ENCODE measurements at regions not wholly inside any gene's neighbourhood (a gene's known extent, or its start where the extent isn't known, plus 50 kb on each side); places are given as distances from the start of the nearest gene placed in this dataset.
A peak's percentile ranks its signal among the peaks of the same experiment; 100 is the strongest.
"Not testable (repeated sequence)": the region's sequence is repeated elsewhere in the genome, so short reads cannot be mapped to it uniquely, and the experiment has no call there.

DNA sequence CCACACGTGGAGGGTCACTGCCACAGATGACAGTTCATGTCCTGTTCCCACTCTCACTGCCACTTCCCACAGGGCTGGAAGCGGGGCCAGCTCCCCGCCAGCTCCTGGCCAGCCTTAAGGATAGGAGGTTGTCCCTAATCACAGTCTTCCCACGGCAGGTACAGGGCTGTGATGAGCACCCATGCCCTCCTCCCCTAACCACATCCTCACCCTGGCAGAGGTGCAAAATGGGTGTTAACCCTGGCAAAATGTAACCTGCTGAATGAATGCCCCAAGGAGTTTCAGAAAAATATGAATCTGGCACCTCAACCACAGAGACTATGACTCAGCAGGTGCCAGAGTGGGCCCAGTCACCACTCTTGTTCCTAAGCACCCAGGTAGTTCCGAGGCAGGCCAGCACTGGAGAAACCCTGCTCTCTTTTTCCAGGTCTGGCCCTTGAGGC lies 185.1 kb upstream of the TPM1 start:
- no peak for DNase-seq (ENCODE audit: low spot score)

GRCh38 chr15:62858343-62858742 lies 184.2 kb upstream of the TPM1 start:
- DNase-seq (ENCODE audit: low spot score): no peak

GRCh38 chr15:62862717-62863116 lies 179.8 kb upstream of the TPM1 start:
- no peak for DNase-seq (ENCODE audit: low spot score)

- DNase-seq (ENCODE audit: low spot score): no peak
Measured at GRCh38 chr15:62866366-62866765, 176.2 kb upstream of the TPM1 start.

DNA sequence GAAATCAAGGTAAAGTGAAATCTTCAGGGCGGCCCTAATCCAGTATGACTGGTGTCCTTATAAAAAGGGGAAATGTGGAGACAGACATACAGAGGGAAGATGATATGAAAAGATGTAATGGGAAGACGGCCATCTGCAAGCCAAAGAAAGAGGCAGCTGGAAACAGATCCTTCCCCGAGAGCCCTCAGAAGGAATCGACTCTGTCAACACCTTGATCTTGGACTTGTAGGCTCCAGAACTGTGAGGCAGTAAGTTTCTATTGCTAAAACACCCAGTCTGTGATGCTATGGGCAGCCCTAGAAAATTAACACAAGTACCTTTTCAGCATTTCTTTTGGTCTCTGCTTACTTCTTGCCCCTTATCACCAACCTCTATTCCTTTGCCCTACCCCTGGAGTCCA lies 174.7 kb upstream of the TPM1 start:
- no peak for DNase-seq (ENCODE audit: low spot score)

GRCh38 chr15:62868507-62868906 lies 174.0 kb upstream of the TPM1 start:
- DNase-seq (ENCODE audit: low spot score): no peak

- DNase-seq (ENCODE audit: low spot score): no peak
Measured at GRCh38 chr15:62869116-62869515, 173.4 kb upstream of the TPM1 start.

GRCh38 chr15:62870216-62870615 lies 172.3 kb upstream of the TPM1 start:
- DNase-seq (ENCODE audit: low spot score): no peak

DNA sequence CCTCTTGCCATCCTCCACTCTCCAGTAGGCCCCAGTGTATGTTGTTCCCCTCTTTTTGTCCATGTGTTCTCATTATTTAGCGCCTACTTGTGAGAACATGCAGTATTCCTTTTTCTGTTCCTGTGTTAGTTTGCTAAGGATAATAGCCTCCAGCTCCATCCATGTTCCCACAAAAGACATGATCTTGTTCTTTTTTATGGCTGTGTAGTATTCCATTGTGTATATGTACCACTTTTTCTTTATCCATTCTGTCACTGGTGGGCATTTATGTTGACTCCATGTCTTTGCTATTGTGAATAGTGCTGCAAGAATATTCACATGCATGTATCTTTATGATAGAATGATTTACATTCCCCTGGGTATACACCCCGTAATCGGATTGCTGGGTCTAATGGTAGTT lies 171.8 kb upstream of the TPM1 start:
- not testable (repeated sequence) for DNase-seq (ENCODE audit: low spot score)

DNA sequence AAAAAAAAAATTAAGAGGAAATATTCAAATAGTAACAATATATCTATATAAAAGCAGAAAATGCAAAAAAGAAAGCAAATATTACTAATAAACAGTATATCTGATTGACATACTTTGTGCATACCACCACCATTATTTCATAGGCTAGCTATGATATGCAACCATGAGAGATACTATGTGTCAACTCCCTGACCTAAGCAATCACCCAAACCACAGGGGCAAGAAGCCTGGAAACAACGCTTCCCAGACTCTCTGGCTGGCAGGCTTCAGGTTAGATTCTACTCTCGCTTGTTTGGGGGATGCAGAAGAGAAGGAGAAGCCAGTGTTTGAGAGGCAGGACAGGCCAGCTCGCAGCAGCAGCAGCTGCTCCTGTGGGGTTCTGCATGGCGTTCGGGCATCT lies 169.3 kb upstream of the TPM1 start:
- no peak for DNase-seq (ENCODE audit: low spot score)

DNA sequence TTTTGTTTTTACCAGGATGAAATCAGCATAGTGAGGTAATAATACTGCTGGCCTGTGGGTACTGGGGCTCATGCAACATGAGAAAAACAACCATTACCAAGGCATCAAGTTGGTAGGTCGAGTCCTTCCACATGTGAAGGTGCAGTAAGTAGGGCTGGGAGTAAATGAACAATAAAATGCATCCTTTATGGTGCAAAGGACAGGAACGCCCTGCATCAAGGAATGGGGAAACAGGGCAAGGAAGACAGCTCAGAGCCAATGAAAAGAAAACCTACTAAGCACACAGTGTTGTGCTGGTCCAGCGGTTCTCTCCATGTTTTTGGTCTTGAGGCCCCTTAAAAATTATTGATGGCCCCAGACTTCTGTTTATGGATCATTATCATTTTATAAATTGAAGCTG lies 168.5 kb upstream of the TPM1 start:
- no peak for DNase-seq (ENCODE audit: low spot score)

DNA sequence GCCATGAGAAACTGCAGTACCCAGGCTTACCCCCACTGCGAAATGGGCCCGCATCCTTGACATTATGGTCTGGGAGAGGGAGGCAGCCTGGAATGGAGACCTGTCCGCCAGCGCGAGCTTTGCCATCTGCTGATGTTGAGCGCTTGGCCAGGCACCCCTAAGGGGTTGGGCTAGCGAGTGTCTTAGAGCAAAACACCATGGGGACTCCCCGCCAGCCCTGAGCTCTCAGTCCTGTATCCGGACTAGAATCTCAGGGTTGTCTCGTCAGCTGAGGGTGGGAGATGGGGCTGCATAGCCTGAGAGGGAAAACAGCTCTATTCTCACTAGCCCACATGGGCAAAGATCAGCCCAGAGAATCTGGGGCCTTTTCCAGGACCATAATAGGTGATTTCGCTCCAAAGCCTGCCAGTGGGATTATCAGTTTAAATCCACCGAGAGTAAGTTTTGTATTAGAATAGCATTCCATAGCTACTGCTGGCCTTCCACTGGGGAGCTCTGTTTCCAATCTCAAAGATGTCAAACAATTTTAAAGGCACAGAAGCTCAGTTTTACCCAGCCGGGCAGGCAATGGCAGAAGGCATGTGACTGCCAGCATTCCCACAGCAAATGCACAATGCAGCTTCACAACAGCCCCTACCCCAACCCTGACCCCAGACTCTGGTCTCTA lies 167.5 kb upstream of the TPM1 start:
- DNase-seq (ENCODE audit: low spot score): no peak

GRCh38 chr15:62875626-62876021 lies 166.9 kb upstream of the TPM1 start:
- DNase-seq (ENCODE audit: low spot score): no peak

GRCh38 chr15:62877276-62877857 lies 165.2 kb upstream of the TPM1 start:
- no peak for DNase-seq (ENCODE audit: low spot score)

DNA sequence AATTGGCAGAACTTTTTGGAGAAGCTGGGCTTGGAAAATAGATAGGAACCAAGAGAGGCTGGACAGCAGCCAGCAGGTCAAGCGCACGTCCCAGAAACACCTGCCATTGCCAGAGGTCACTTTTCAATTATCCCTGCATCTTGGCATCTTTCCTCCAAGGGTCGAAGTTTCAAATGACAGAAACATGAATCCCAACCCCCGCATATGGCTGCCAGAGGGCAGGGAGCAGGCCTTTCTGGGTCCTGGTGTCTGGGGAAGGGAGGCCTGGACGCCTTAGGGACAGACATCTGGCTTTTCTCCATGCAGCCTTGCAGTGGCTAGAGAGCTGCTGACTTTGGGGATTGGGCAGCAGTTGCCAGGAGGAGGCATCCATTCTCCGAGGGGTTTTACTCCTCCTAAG lies 164.5 kb upstream of the TPM1 start:
- DNase-seq (ENCODE audit: low spot score): no peak

DNA sequence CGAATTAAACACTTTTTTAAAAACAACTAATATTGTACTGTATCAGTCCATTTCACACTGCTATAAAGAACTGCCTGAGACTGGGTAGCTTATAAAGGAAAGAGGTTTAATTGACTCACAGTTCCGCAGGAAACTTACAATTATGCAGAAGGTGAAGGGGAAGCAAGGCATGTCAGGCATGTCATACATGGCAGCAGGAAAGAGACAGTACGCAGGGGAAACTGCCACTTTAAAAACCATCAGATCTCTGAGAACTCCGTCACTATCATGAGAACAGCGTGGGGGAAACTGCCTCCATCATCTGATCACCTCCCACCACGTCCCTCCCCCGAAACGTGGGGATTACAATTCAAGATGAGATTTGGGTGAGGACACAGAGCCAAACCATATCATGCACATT lies 162.8 kb upstream of the TPM1 start:
- peak; percentile 60 for DNase-seq (ENCODE audit: low spot score)

DNA sequence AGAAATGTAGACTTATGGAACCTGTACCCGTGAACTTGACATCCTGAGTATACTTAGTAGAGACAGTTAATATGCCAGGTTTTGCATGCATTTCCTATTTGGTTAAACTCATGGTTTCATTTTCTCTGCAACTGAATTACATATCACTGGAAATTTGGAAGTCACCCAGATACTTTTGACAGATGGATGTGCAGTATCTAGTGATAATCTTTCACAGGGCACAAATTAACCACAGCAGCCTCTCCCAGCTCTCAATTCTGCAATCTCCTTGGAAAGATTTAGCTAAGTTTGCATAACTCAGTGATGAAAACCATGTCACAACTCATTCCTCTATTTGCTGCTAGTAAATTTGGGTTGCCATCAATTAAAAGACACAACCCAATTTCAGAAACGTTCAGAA lies 162.3 kb upstream of the TPM1 start:
- no peak for DNase-seq (ENCODE audit: low spot score)

GRCh38 chr15:62881056-62881455 lies 161.5 kb upstream of the TPM1 start:
- DNase-seq (ENCODE audit: low spot score): no peak

- DNase-seq (ENCODE audit: low spot score): no peak
Measured at GRCh38 chr15:62883938-62884479, 158.5 kb upstream of the TPM1 start.

GRCh38 chr15:62886431-62887071 lies 156.0 kb upstream of the TPM1 start:
- no peak for DNase-seq (ENCODE audit: low spot score)

DNA sequence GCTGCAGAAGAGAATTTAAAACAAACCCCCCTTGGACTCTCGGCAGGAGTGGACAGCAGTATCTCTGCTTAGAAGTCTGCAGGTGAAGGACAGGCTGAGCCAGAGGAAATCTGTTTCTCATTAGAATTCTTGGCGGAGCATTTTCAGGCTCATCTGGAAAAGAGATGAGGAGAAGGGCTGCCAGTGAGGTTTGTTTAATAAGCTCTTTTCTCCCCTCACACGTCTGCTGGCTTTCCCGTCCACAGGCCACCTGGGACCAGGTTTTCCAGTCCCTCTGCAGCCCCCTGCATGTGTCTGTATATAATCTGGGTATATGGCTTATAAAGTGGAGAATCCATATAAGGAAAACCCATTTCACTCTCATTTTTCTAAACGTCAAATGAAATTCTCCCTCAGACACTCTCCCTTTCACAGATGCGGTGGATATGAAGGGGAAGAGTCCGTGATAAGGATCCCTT lies 155.4 kb upstream of the TPM1 start:
- DNase-seq (ENCODE audit: low spot score): no peak

GRCh38 chr15:62888623-62889022 lies 153.9 kb upstream of the TPM1 start:
- DNase-seq (ENCODE audit: low spot score): no peak

GRCh38 chr15:62889141-62889661 lies 153.3 kb upstream of the TPM1 start:
- DNase-seq (ENCODE audit: low spot score): no peak
